ENCODE measurements at regions not wholly inside any gene's neighbourhood (a gene's known extent, or its start where the extent isn't known, plus 50 kb on each side); places are given as distances from the start of the nearest gene placed in this dataset.

- no peak for TF ChIP-seq CTCF (IDR thresholded peaks at IDR 0.05; ENCODE audit: extremely low read depth, insufficient read depth, missing control alignments)
- in situ Hi-C loops (cut with MboI; ENCODE audit: low pct_unique_long_range_greater_than_20kb, low sequenced_read_pairs, unreplicated experiment) = no loop called here
- no peak for DNase-seq (ENCODE audit: low spot score)
These were observed 330.5 kb upstream of the TMEM132C start for GRCh38 chr12:127936463-127936862.

- in situ Hi-C loops (cut with MboI; ENCODE audit: low pct_unique_long_range_greater_than_20kb, low sequenced_read_pairs, unreplicated experiment) = no loop called here
- no peak for DNase-seq (ENCODE audit: low spot score)
- no peak for TF ChIP-seq CTCF (IDR thresholded peaks at IDR 0.05; ENCODE audit: extremely low read depth, insufficient read depth, missing control alignments)
These were observed 325.6 kb upstream of the TMEM132C start for GRCh38 chr12:127941332-127941731.

DNA sequence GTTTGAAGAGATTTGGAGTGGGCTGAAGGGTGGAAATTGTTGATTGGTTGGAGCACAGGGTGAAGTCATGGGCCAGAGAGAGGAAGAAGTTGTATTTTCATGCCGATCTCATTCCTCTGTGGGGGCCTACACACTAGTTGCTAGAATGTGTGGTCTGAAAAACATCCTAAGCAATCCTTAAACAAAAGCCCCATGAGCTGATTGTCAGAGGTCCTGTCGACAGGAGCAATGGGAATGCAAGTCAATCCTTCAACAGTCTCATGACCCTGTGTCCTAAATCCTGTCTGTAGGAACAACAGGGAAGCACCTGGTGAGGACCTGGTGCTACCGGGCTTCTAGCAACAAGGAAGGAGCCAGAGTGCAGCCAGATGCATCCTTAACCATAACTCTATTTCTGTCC is 324.0 kb upstream of the TMEM132C start:
- no peak for TF ChIP-seq CTCF (IDR thresholded peaks at IDR 0.05; ENCODE audit: extremely low read depth, insufficient read depth, missing control alignments)
- in situ Hi-C loops (cut with MboI; ENCODE audit: low pct_unique_long_range_greater_than_20kb, low sequenced_read_pairs, unreplicated experiment) = no loop called here
- DNase-seq (ENCODE audit: low spot score) = no peak

GRCh38 chr12:127943481-127944210 is 323.3 kb upstream of the TMEM132C start:
- no peak for TF ChIP-seq CTCF (IDR thresholded peaks at IDR 0.05; ENCODE audit: extremely low read depth, insufficient read depth, missing control alignments)
- DNase-seq (ENCODE audit: low spot score) = no peak
- in situ Hi-C loops (cut with MboI; ENCODE audit: low pct_unique_long_range_greater_than_20kb, low sequenced_read_pairs, unreplicated experiment) = no loop called here

DNA sequence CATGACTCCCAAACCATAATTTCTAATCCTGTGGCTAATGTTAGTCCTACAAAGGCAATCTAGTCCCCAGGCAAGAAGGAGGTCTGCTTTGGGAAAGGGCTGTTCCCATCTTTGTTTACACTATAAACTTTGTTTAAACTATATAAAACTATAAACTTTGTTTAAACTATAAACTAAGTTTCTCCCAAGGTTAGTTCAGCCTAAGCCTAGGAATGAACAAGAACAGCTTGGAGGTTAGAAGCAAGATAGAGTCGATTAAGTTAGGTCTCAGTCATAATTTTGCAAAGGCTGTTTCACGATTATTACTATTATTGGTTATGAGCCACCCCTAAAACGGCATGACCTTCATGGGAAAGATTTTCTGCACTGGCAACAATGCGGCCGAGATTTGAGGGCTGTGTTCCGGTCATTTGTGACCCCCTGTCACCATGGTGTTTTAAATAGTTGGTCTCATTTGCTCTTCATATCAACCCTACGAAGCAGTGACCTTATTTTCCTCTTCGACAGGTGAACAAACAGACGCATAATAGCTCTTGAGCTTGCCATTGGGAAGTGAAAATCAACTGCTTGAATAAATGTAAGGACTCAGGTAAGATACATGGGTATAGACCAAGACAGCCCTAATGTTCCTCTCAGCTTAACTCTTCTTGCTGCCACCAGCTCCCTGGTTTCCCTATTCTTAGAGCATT is 322.6 kb upstream of the TMEM132C start:
- no peak for DNase-seq (ENCODE audit: low spot score)
- in situ Hi-C loops (cut with MboI; ENCODE audit: low pct_unique_long_range_greater_than_20kb, low sequenced_read_pairs, unreplicated experiment) = no loop called here
- no peak for TF ChIP-seq CTCF (IDR thresholded peaks at IDR 0.05; ENCODE audit: extremely low read depth, insufficient read depth, missing control alignments)

DNA sequence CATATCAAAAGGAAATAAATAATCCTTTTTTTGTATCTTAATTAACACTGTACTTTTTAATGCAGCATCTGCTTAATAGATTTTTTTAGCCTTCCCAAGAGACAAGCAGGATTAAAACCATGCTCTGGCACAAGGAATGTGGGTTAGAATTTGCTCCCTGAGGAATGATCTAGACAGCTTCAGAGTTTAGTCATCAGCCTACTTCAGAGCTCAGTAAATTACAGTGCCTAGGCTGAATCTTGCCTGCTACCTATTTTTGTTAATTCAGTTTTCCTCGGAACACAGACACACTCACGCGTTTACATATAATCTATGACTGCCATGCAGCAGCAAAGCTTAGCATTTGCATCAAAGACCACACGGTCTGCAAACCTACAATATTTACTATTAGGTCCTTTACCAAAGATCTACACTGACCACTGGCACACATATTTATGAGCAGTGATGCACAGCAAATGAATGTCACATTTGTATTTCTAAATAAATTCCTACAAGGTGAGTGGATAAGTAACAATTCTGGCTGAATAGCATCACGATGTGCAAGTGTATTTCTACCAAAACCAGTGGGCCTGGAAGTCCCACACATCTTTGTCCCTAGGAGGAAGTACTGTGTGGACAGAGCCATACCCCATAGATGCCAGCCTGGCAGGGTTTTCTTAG is 309.8 kb upstream of the TMEM132C start:
- in situ Hi-C loops (cut with MboI; ENCODE audit: low pct_unique_long_range_greater_than_20kb, low sequenced_read_pairs, unreplicated experiment) = no loop called here
- no peak for DNase-seq (ENCODE audit: low spot score)
- no peak for TF ChIP-seq CTCF (IDR thresholded peaks at IDR 0.05; ENCODE audit: extremely low read depth, insufficient read depth, missing control alignments)

All from GM13977 (cell line).